SK-N-MC (cell line): ENCODE measurements at regions not wholly inside any gene's neighbourhood (a gene's known extent, or its start where the extent isn't known, plus 50 kb on each side); places are given as distances from the start of the nearest gene placed in this dataset.

Experiments used
- EZH2 ChIP-seq: fragments of 200-600 bp; sonication (generic); IDR thresholded peaks from one replicate; pipeline ENCODE4 v1.6.1; 2017; ENCODE audit warnings: antibody characterized with exemption
- FOXP2 ChIP-seq: optimal IDR thresholded peaks from 2 replicates; pipeline ENCODE3; 2011; ENCODE audit warnings: mild to moderate bottlenecking, moderate library complexity; ENCODE audit not compliant: insufficient read depth; ENCODE audit errors: extremely low read length, control extremely low read depth
- POLR2AphosphoS5 ChIP-seq: IDR thresholded peaks from 2 replicates; pipeline ENCODE4 v1.6.1; 2012; ENCODE audit warnings: mild to moderate bottlenecking, low read depth, low read length, borderline replicate concordance

- TF ChIP-seq POLR2AphosphoS5 (no peak), EZH2 (no peak), FOXP2 (no peak)
Observed at GRCh38 chr5:8913522-8913921, 632.4 kb downstream of the SEMA5A start.
